Stomach (tissue), 8 donors: ENCODE measurements at regions not wholly inside any gene's neighbourhood (a gene's known extent, or its start where the extent isn't known, plus 50 kb on each side); places are given as distances from the start of the nearest gene placed in this dataset.

Experiments used
- DNase-seq, 2 donors: peaks; one replicate each; pipeline versions ENCODE4 v3.0.0 to v3.0.0-alpha.2; 2013 to 2019
- H3K27ac ChIP-seq, 5 donors: fragments of 200-600 bp in 4 of 5; sonication (generic) in 4 of 5; one replicate each; pipeline ENCODE4 v1.5.1; 2013 to 2019; ENCODE audit warnings: mild to moderate bottlenecking in 1 of 5, moderate library complexity in 1 of 5
- H3K27me3 ChIP-seq, 3 donors: fragments of 200-600 bp; sonication (generic); one replicate each; pipeline ENCODE4 v1.5.1; 2017 to 2019; ENCODE audit warnings: mixed run types in 1 of 3
- H3K36me3 ChIP-seq, 4 donors: fragments of 200-600 bp; sonication (generic); 1 replicate in 3 of 4; 2 replicates in 1 of 4; pipeline ENCODE4 v1.5.1; 2016 to 2019
- H3K4me1 ChIP-seq, 4 donors: fragments of 200-600 bp; sonication (generic); one replicate each; pipeline ENCODE4 v1.5.1; 2016 to 2019
- H3K4me3 ChIP-seq, 4 donors: fragments of 200-600 bp; sonication (generic) in 3 of 4; one replicate each; pipeline ENCODE4 v1.5.1; 2016 to 2019; ENCODE audit warnings: mild to moderate bottlenecking in 1 of 4
- H3K9me3 ChIP-seq, 4 donors: fragments of 200-600 bp; sonication (generic); one replicate each; pipeline ENCODE4 v1.5.1; 2016 to 2019
- EP300 ChIP-seq: sonication (generic); formaldehyde crosslinking; IDR thresholded peaks from one replicate; pipeline ENCODE4 v1.6.1; 2017; ENCODE audit warnings: antibody characterized with exemption
- POLR2A ChIP-seq, 4 donors: fragments of 450-650 bp; IDR thresholded peaks; one replicate each; pipeline ENCODE4 v1.6.1; 2016; ENCODE audit warnings: antibody characterized with exemption in 4 of 4, control low read depth in 2 of 4, mild to moderate bottlenecking in 1 of 4, moderate library complexity in 1 of 4
- POLR2AphosphoS5 ChIP-seq, 3 donors: sonication (generic); formaldehyde crosslinking; IDR thresholded peaks; one replicate each; pipeline ENCODE4 v1.6.1; 2016; ENCODE audit warnings: antibody characterized with exemption in 3 of 3
- WGBS, 5 donors: extraction: QIAGEN DNeasy Blood & Tissue Kit in 3 of 5; methylation state at CpG; one replicate each; pipeline versions ENCODE4 v1.1.5 to v1.1.7; 2013 to 2018; 5-methylcytosine and 5-hydroxymethylcytosine counted together
- intact Hi-C: fragments of 100-400 bp; cut with DNase I; formaldehyde crosslinking; loops from one replicate; pipeline ENCODE4 v1.15.1; 2023; ENCODE audit warnings: low total_unique reads
- TF ChIP-seq, protein P1 (sequence below), 7 experiments: fragments of 450-650 bp in 4 of 7; fragments of 200-600 bp in 3 of 7; sonication (generic) in 3 of 7; IDR thresholded peaks; one replicate each; pipeline ENCODE4 v1.5.1; 2016 to 2019; ENCODE audit warnings: antibody characterized with exemption in 7 of 7, control low read depth in 2 of 7, mild to moderate bottlenecking in 1 of 7
- donor health status: healthy with polysubstance abuse.
- donor health status: Bipolar disorder and iron deficiency.
- donor health status: healthy.

DNA sequence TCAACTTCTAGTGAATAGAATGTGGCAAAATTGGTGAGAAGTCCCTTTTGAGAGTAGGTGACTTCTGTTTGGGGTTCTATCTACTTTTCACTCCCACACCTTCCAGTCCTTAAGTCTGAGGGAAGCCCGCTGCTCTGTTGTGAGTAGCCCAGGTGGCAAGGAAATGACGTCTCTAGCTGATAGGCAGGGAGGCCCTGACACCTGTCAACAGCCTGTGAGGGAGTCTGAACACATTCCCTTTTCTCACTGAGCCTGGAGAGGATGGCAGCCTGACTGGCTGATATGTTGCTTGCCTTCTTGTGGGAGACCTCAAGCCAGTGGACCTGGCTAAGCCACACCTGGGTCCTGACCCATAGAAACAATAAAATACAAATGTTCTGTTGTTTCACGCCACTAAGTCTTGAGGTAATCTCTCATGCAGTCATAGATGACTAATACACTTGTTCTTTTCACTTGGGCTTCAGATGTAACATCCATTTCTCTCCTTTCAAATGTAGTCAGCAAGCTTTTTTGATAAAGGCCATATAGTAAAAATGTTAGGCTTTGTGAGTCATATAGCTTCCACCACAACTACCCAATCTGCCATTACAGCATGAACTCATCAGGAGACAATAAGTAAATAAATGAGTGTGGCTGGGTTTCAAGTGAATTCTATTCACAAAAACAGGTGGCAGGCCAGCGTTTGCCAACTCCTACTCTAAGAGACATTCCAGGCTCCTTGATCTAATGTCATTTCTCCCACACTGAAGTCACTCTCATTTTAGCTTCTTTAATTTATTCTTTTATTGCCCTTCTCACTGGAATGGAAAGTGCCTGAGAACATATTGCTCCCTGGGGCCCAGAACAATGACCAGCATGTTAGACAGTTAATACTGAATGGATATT is 265.1 kb upstream of the MAD2L1 start:
- intact Hi-C loops = no loop called here

DNA sequence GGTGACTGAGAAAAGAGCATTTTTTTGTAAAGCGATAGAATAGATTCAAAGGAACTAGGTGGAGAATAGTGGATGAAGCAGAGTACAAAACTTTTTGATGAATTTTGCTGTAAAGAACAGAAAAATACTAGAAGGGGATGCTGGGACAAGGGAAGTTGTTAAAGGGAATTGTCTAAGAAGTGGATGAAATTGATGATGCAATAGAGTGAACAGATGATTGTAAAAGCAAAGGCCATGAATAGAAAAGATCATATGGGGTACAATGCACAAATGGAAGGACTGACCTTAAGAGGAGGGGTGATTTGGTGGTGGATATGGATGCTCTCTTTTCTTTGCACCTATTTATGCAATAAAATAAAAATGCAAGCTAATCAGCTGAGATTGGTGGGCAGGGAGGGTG is 262.7 kb upstream of the MAD2L1 start:
- Histone ChIP-seq H3K36me3 (no peaks in the 10 kb centered on the region), H3K4me1 (no peaks in the 10 kb centered on the region), H3K27ac (no peak overlapping the region), H3K27me3 (no peaks in the 10 kb centered on the region), H3K9me3 (no peaks in the 10 kb centered on the region), H3K4me3 (no peak overlapping the region)
- WGBS, 5 donors = 95 to 100% (median 97%) methylated on average over 1 of the region's 1 CpG
- TF ChIP-seq EP300 (no peak), POLR2AphosphoS5 (IDR thresholded peaks at IDR 0.05) (no peak), POLR2A (IDR thresholded peaks at IDR 0.05) (no peak)
- TF ChIP-seq, protein P1, sequence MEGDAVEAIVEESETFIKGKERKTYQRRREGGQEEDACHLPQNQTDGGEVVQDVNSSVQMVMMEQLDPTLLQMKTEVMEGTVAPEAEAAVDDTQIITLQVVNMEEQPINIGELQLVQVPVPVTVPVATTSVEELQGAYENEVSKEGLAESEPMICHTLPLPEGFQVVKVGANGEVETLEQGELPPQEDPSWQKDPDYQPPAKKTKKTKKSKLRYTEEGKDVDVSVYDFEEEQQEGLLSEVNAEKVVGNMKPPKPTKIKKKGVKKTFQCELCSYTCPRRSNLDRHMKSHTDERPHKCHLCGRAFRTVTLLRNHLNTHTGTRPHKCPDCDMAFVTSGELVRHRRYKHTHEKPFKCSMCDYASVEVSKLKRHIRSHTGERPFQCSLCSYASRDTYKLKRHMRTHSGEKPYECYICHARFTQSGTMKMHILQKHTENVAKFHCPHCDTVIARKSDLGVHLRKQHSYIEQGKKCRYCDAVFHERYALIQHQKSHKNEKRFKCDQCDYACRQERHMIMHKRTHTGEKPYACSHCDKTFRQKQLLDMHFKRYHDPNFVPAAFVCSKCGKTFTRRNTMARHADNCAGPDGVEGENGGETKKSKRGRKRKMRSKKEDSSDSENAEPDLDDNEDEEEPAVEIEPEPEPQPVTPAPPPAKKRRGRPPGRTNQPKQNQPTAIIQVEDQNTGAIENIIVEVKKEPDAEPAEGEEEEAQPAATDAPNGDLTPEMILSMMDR (IDR thresholded peaks at IDR 0.05) = no peak
- DNase-seq = no peak
- intact Hi-C loops = no loop called here

More for the DNA sequence above, 265.1 kb upstream of the MAD2L1 start:
- 45 to 57% (median 47%) methylated on average over 4 of the region's 4 CpGs for WGBS, 5 donors
- Histone ChIP-seq H3K27ac (no peak overlapping the region), H3K4me3 (no peak overlapping the region), H3K27me3 (no peaks in the 10 kb centered on the region), H3K36me3 (no peaks in the 10 kb centered on the region), H3K9me3 (no peaks in the 10 kb centered on the region), H3K4me1 (no peaks in the 10 kb centered on the region)
- DNase-seq = no peak
- TF ChIP-seq POLR2A (IDR thresholded peaks at IDR 0.05) (no peak), POLR2AphosphoS5 (IDR thresholded peaks at IDR 0.05) (no peak)

DNA sequence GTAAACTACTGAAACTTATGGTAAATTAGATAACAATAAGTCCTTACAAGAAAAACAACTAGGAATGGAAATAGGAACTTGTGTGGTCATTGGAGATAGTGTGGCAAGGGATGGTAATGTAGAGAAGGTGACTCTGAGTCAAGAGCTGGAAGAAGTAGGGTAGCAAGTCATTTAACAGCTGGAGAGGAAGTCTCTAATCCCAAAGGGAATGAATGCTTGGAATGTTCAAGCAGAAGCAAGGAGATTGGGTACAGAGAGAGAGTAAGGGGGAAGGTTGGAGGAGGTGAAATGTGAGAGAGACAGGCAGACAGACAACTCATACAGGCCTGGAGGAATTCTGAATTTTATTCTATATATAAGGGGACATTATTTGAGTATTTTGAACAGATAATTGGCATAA is 260.6 kb upstream of the MAD2L1 start:
- no peaks in the 10 kb centered on the region for H3K36me3 ChIP-seq
- no peak for DNase-seq
- H3K27me3 ChIP-seq = no peaks in the 10 kb centered on the region
- TF ChIP-seq EP300 (no peak), POLR2AphosphoS5 (IDR thresholded peaks at IDR 0.05) (no peak), POLR2A (IDR thresholded peaks at IDR 0.05) (no peak)
- TF ChIP-seq, protein P1 (IDR thresholded peaks at IDR 0.05) = no peak
- no peak overlapping the region for H3K27ac ChIP-seq
- H3K4me1 ChIP-seq = no peaks in the 10 kb centered on the region
- no peak overlapping the region for H3K4me3 ChIP-seq
- no peaks in the 10 kb centered on the region for H3K9me3 ChIP-seq
- intact Hi-C loops = no loop called here

DNA sequence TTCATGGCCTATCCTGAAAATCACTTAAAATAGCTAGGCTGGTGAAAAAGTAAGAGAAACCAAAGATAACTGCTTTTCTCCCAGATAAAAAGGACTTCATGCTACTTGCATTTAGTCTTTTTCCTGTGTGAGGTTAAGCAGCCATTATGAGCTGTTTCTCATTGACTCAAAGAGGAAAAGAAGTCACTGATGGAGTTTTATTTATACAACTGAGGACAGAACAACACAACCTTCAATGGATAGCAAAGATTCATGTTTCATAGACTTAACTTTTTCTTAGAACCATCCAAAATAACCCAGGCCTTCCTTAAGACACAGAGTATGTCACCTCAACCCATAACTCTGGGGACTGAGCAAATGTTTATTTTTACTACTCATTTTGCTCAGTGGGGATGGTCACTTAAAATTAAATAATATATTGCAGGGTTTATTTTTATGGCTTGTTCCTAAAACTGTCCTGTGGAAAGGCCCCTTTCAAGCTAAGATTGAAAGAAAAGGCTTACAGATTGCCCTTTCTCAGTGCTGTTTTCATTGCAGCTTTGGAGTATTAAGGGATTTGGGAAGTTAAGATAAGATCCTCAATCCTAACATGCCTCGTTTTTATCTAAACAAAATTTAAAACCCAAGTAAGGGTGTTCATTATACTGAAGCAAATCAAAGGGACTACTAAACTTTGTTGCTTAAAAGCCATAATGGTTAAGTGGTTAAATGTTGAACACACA is 252.6 kb upstream of the MAD2L1 start:
- Histone ChIP-seq H3K27me3 (no peaks in the 10 kb centered on the region), H3K4me3 (no peak overlapping the region), H3K36me3 (no peaks in the 10 kb centered on the region), H3K27ac (no peak overlapping the region), H3K4me1 (no peaks in the 10 kb centered on the region), H3K9me3 (no peaks in the 10 kb centered on the region)
- no peak for DNase-seq
- TF ChIP-seq POLR2A (IDR thresholded peaks at IDR 0.05) = no peak
- TF ChIP-seq, protein P1 (IDR thresholded peaks at IDR 0.05) = no peak
- TF ChIP-seq EP300 = no peak
- TF ChIP-seq POLR2AphosphoS5 (IDR thresholded peaks at IDR 0.05) = no peak
- intact Hi-C loops = no loop called here
- 7 to 19% (median 13%) methylated on average over 1 of the region's 1 CpG for WGBS, 5 donors
